Loucy (cell line): ENCODE measurements at regions not wholly inside any gene's neighbourhood (a gene's known extent, or its start where the extent isn't known, plus 50 kb on each side); places are given as distances from the start of the nearest gene placed in this dataset.

Experiments
- H2AFZ ChIP-seq: fragments of 200-600 bp; sonication (generic); 2 replicates; pipeline ENCODE4 v1.6.0; 2016; ENCODE audit warnings: antibody characterized with exemption, mild to moderate bottlenecking, low read length, moderate library complexity
- H3F3A ChIP-seq: fragments of 200-600 bp; 2 replicates; pipeline ENCODE4 v1.6.0; 2016; ENCODE audit warnings: antibody characterized with exemption, low read depth, mild to moderate bottlenecking
- H3K27me3 ChIP-seq: fragments of 200-600 bp; sonication (generic); 2 replicates; pipeline ENCODE4 v1.6.1; 2014; ENCODE audit warnings: low read length, mild to moderate bottlenecking; ENCODE audit not compliant: insufficient read depth, poor library complexity, severe bottlenecking
- H3K36me3 ChIP-seq: fragments of 200-600 bp; sonication (generic); 2 replicates; pipeline ENCODE4 v1.6.1; 2016; ENCODE audit warnings: low read length; ENCODE audit not compliant: insufficient read depth
- H3K4me1 ChIP-seq: fragments of 200-600 bp; sonication (generic); 2 replicates; pipeline ENCODE4 v1.5.1; 2014; ENCODE audit warnings: low read length, mild to moderate bottlenecking; ENCODE audit not compliant: insufficient read depth, poor library complexity, severe bottlenecking
- H3K4me2 ChIP-seq: fragments of 200-600 bp; sonication (generic); 2 replicates; pipeline ENCODE4 v1.6.0; 2014; ENCODE audit warnings: antibody characterized with exemption, low read length, low read depth, mild to moderate bottlenecking; ENCODE audit not compliant: poor library complexity, severe bottlenecking
- H3K4me3 ChIP-seq: fragments of 200-600 bp; sonication (generic); 2 replicates; pipeline ENCODE4 v1.5.1; 2014; ENCODE audit warnings: low read length, mild to moderate bottlenecking, mixed read lengths; ENCODE audit not compliant: poor library complexity, severe bottlenecking
- H3K79me2 ChIP-seq: fragments of 200-600 bp; sonication (generic); 2 replicates; pipeline ENCODE4 v1.6.1; 2014; ENCODE audit warnings: low read length; ENCODE audit not compliant: insufficient read depth
- H3K9ac ChIP-seq: fragments of 200-600 bp; sonication (generic); 2 replicates; pipeline ENCODE4 v1.6.0; 2014; ENCODE audit warnings: mild to moderate bottlenecking, low read depth, low read length, moderate library complexity; ENCODE audit not compliant: poor library complexity, severe bottlenecking
- H3K9me2 ChIP-seq: fragments of 200-600 bp; sonication (generic); replicated peaks from 2 replicates; pipeline ENCODE4 v1.6.1; 2016; ENCODE audit warnings: low read depth, low read length, mixed read lengths
- H3K9me3 ChIP-seq: fragments of 200-600 bp; sonication (generic); 2 replicates; pipeline ENCODE4 v1.6.1; 2014; ENCODE audit warnings: mild to moderate bottlenecking, antibody characterized with exemption, low read length, low read depth; ENCODE audit not compliant: insufficient read depth
- H4K20me1 ChIP-seq: fragments of 200-600 bp; sonication (generic); 2 replicates; pipeline ENCODE4 v1.6.0; 2014; ENCODE audit warnings: antibody characterized with exemption, low read length, mild to moderate bottlenecking; ENCODE audit not compliant: insufficient read depth, poor library complexity, severe bottlenecking
- EZH2phosphoT487 ChIP-seq: fragments of 200-600 bp; IDR thresholded peaks from 2 replicates; pipeline ENCODE4 v1.6.1; 2018; ENCODE audit warnings: antibody characterized with exemption, mild to moderate bottlenecking, moderate library complexity, borderline replicate concordance
- TF ChIP-seq, protein P1 (sequence below): fragments of 200-600 bp; sonication (generic); conservative IDR thresholded peaks from 2 replicates; pipeline ENCODE4 v1.5.1; 2014; ENCODE audit warnings: mild to moderate bottlenecking, antibody characterized with exemption, low read length

DNA sequence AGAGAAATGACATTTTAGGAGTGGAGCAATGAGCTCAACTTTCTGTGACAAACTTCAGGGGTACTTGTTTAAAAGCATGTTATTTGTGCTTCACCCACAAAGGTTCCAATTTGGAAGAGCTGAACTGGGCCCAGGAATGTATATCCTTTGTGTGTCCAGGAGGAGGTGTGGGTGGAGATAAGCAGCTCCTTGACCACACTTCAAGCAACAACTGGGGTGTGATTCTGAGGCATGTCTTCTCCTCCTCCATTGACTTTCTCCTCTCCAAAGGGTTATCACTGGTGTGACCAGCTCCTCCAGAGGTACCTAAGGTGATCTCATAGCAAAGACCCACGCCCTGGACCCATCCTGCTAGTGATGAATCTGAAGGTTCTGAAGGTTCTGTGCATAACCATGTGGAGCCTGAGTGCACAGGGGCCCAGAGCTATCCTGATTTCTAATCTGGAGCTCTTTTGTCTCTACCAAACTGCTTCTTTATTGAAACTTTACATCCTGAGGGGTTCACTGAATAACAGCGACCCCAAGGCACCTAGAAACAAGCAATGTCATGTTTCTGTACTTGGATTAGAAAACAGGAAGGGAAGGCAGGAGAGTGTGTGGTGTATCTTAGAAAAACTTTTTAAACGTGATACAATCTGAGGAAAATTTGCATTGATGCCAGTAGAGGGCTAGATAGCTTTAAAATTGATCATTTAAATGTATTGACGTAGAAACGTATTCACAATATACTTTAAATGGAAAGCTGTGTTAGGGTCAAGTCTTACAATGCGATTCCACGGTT, 60.9 kb upstream of the CD93 start:
- Histone ChIP-seq H3K4me1 (peaks cover 61% of the 10 kb centered on the region), H3K9ac (no peak overlapping the region), H3K4me2 (no peak overlapping the region), H3K4me3 (no peak overlapping the region), H4K20me1 (no peaks in the 10 kb centered on the region), H3K27me3 (no peaks in the 10 kb centered on the region), H3K9me2 (no peaks in the 10 kb centered on the region), H3K36me3 (no peaks in the 10 kb centered on the region), H2AFZ (no peak overlapping the region), H3K79me2 (no peaks in the 10 kb centered on the region), H3K9me3 (no peaks in the 10 kb centered on the region), H3F3A (no peaks in the 10 kb centered on the region)
- TF ChIP-seq, protein P1, sequence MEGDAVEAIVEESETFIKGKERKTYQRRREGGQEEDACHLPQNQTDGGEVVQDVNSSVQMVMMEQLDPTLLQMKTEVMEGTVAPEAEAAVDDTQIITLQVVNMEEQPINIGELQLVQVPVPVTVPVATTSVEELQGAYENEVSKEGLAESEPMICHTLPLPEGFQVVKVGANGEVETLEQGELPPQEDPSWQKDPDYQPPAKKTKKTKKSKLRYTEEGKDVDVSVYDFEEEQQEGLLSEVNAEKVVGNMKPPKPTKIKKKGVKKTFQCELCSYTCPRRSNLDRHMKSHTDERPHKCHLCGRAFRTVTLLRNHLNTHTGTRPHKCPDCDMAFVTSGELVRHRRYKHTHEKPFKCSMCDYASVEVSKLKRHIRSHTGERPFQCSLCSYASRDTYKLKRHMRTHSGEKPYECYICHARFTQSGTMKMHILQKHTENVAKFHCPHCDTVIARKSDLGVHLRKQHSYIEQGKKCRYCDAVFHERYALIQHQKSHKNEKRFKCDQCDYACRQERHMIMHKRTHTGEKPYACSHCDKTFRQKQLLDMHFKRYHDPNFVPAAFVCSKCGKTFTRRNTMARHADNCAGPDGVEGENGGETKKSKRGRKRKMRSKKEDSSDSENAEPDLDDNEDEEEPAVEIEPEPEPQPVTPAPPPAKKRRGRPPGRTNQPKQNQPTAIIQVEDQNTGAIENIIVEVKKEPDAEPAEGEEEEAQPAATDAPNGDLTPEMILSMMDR, result no peak; the same call in 1 of the 2 replicates
- TF ChIP-seq EZH2phosphoT487, result no peak

DNA sequence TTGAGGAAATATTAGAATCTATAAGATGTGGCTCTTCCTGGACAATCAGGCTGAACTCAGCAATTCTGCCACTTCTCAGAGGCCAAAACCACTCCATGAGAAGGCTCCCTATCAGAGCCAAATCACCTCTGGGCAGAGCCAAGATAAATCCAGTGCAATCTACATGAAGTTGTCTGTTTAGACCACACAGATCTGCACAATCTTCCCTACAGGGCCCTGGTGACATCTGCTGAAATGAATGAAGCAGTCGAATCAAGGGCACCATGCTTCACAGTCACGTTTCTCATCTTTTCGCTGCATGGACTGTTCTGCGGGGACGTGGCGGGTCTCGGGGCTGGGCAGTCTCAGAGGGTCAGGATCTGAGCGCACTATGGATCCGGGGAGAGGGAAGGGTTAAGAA, 60.1 kb upstream of the CD93 start:
- Histone ChIP-seq H2AFZ (no peak overlapping the region), H3K4me1 (peaks cover 61% of the 10 kb centered on the region), H3K4me3 (no peak overlapping the region), H3K9me2 (no peaks in the 10 kb centered on the region), H3K9ac (no peak overlapping the region), H3K79me2 (no peaks in the 10 kb centered on the region), H3K9me3 (no peaks in the 10 kb centered on the region), H3K4me2 (no peak overlapping the region), H4K20me1 (no peaks in the 10 kb centered on the region), H3F3A (no peaks in the 10 kb centered on the region), H3K36me3 (no peaks in the 10 kb centered on the region), H3K27me3 (no peaks in the 10 kb centered on the region)
- TF ChIP-seq, protein P1, result no peak
- TF ChIP-seq EZH2phosphoT487, result no peak

DNA sequence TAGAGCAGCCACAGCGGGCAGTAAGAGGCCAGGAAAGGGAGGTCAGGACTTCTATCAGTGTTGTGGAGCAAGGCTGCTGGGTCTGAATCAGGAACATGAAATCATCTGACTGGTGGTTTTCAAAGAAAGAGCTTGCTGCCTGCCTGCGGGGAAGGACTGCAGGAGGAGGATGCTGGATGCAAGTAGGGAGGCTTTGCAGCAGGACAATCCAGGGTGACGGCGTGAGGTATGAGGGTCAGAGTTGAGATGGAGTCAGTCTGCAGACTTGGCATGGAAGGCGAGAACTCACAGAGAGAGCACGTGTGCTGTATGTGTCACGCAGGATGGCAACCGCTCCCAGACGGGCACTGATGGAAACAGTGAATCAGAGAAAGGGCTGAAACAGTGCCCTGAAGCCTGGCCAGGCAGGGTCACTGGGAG, 59.2 kb upstream of the CD93 start:
- Histone ChIP-seq H3K4me1 (peaks cover 52% of the 10 kb centered on the region), H3K36me3 (no peaks in the 10 kb centered on the region), H3K79me2 (no peaks in the 10 kb centered on the region), H3K9me2 (no peaks in the 10 kb centered on the region), H3F3A (no peaks in the 10 kb centered on the region), H3K9ac (no peak overlapping the region), H3K4me2 (no peak overlapping the region), H4K20me1 (no peaks in the 10 kb centered on the region), H3K27me3 (no peaks in the 10 kb centered on the region), H3K4me3 (no peak overlapping the region), H3K9me3 (no peaks in the 10 kb centered on the region), H2AFZ (no peak overlapping the region)
- TF ChIP-seq EZH2phosphoT487, result no peak

DNA sequence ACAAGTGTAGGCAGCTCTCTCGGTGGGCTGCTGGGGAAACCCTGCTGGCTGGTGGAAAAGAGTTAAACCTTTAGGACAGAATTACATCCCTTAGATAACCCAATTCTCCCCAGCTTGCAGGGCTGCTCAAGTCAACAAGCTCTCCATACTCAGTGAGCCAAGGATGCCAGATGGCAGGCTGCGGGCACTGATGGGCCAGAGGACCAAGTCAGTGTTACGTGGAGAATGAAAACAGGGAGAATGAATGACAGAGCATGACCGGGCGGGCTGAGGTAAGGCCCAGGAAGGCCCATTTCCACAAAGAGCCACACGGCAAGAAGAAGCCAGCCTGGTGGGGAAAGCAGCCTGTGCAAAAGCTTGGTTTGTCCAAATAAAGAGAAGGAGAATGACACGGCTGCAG, 58.7 kb upstream of the CD93 start:
- Histone ChIP-seq H3K4me2 (no peak overlapping the region), H3K36me3 (no peaks in the 10 kb centered on the region), H3K9ac (no peak overlapping the region), H4K20me1 (no peaks in the 10 kb centered on the region), H3K4me1 (peaks cover 48% of the 10 kb centered on the region), H3K9me2 (no peaks in the 10 kb centered on the region), H2AFZ (no peak overlapping the region), H3K4me3 (no peak overlapping the region), H3F3A (no peaks in the 10 kb centered on the region), H3K79me2 (no peaks in the 10 kb centered on the region), H3K27me3 (no peaks in the 10 kb centered on the region), H3K9me3 (no peaks in the 10 kb centered on the region)
- TF ChIP-seq, protein P1, result no peak
- no peak for TF ChIP-seq EZH2phosphoT487
